Activated naive CD4-positive, alpha-beta T cell treated with anti-CD3 and anti-CD28 coated beads, Interleukin-2, amount 50 U/mL, for 24 hours (primary cell): ENCODE measurements at regions not wholly inside any gene's neighbourhood (a gene's known extent, or its start where the extent isn't known, plus 50 kb on each side); places are given as distances from the start of the nearest gene placed in this dataset.
"Not testable (repeated sequence)": the region's sequence is repeated elsewhere in the genome, so short reads cannot be mapped to it uniquely, and the experiment has no call there.

Experiments used
- H3K27ac Mint-ChIP-seq: one replicate; pipeline ENCODE4 v1.8.0; 2021; ENCODE audit warnings: mild to moderate bottlenecking, mixed read lengths
- H3K27me3 Mint-ChIP-seq: one replicate; pipeline ENCODE4 v1.8.0; 2021; ENCODE audit warnings: mixed read lengths
- H3K36me3 Mint-ChIP-seq: one replicate; pipeline ENCODE4 v1.8.0; 2021; ENCODE audit warnings: mixed read lengths
- H3K4me1 Mint-ChIP-seq: one replicate; pipeline ENCODE4 v1.8.0; 2021; ENCODE audit warnings: mixed read lengths
- H3K4me3 Mint-ChIP-seq: one replicate; pipeline ENCODE4 v1.8.0; 2021; ENCODE audit warnings: mild to moderate bottlenecking, mixed read lengths
- H3K9me3 Mint-ChIP-seq: one replicate; pipeline ENCODE4 v1.8.0; 2021; ENCODE audit warnings: mixed read lengths

GRCh38 chr6:14408446-14408845, 290.9 kb downstream of the CD83 start:
- Mint-ChIP-seq H3K36me3 (no peaks in the 10 kb centered on the region), H3K9me3 (no peaks in the 10 kb centered on the region), H3K4me1 (no peaks in the 10 kb centered on the region), H3K27me3 (no peaks in the 10 kb centered on the region), H3K4me3 (no peak overlapping the region), H3K27ac (no peak overlapping the region)

GRCh38 chr6:14412026-14412425, 294.5 kb downstream of the CD83 start:
- no peak overlapping the region for H3K4me3 Mint-ChIP-seq
- no peaks in the 10 kb centered on the region for H3K9me3 Mint-ChIP-seq
- H3K27ac Mint-ChIP-seq, result no peak overlapping the region
- H3K4me1 Mint-ChIP-seq, result no peaks in the 10 kb centered on the region
- no peaks in the 10 kb centered on the region for H3K36me3 Mint-ChIP-seq
- H3K27me3 Mint-ChIP-seq, result no peaks in the 10 kb centered on the region

- H3K27me3 Mint-ChIP-seq, result no peaks in the 10 kb centered on the region
Measured at GRCh38 chr6:14415452-14415851, 297.9 kb downstream of the CD83 start.

GRCh38 chr6:14417377-14417776, 299.8 kb downstream of the CD83 start:
- H3K36me3 Mint-ChIP-seq, result no peaks in the 10 kb centered on the region
- H3K4me3 Mint-ChIP-seq, result no peak overlapping the region
- no peak overlapping the region for H3K27ac Mint-ChIP-seq
- no peaks in the 10 kb centered on the region for H3K27me3 Mint-ChIP-seq
- H3K4me1 Mint-ChIP-seq, result no peaks in the 10 kb centered on the region
- no peaks in the 10 kb centered on the region for H3K9me3 Mint-ChIP-seq

More at GRCh38 chr6:14415452-14415851, 297.9 kb downstream of the CD83 start:
- Mint-ChIP-seq H3K4me1 (no peaks in the 10 kb centered on the region), H3K27ac (no peak overlapping the region), H3K36me3 (no peaks in the 10 kb centered on the region), H3K9me3 (no peaks in the 10 kb centered on the region), H3K4me3 (no peak overlapping the region)

- H3K9me3 Mint-ChIP-seq, result not testable (repeated sequence)
Measured at GRCh38 chr6:14419224-14419623, 301.7 kb downstream of the CD83 start.

GRCh38 chr6:14422061-14422460, 304.5 kb downstream of the CD83 start:
- Mint-ChIP-seq H3K4me3 (no peak overlapping the region), H3K4me1 (peaks cover 4% of the 10 kb centered on the region)

More at GRCh38 chr6:14419224-14419623, 301.7 kb downstream of the CD83 start:
- not testable (repeated sequence) for H3K27me3 Mint-ChIP-seq, H3K4me3 Mint-ChIP-seq, H3K4me1 Mint-ChIP-seq, H3K36me3 Mint-ChIP-seq, H3K27ac Mint-ChIP-seq

GRCh38 chr6:14422917-14423316, 305.3 kb downstream of the CD83 start:
- peaks cover 4% of the 10 kb centered on the region for H3K4me1 Mint-ChIP-seq
- no peak overlapping the region for H3K4me3 Mint-ChIP-seq
- no peak overlapping the region for H3K27ac Mint-ChIP-seq
- no peaks in the 10 kb centered on the region for H3K36me3 Mint-ChIP-seq
- H3K9me3 Mint-ChIP-seq, result no peaks in the 10 kb centered on the region
- H3K27me3 Mint-ChIP-seq, result no peaks in the 10 kb centered on the region

More at GRCh38 chr6:14422061-14422460, 304.5 kb downstream of the CD83 start:
- Mint-ChIP-seq H3K27me3 (no peaks in the 10 kb centered on the region), H3K9me3 (no peaks in the 10 kb centered on the region), H3K36me3 (no peaks in the 10 kb centered on the region), H3K27ac (no peak overlapping the region)

GRCh38 chr6:14423330-14423729, 305.8 kb downstream of the CD83 start:
- no peak overlapping the region for H3K27ac Mint-ChIP-seq
- peaks cover 4% of the 10 kb centered on the region for H3K4me1 Mint-ChIP-seq
- no peak overlapping the region for H3K4me3 Mint-ChIP-seq
- H3K36me3 Mint-ChIP-seq, result no peaks in the 10 kb centered on the region
- H3K27me3 Mint-ChIP-seq, result no peaks in the 10 kb centered on the region
- H3K9me3 Mint-ChIP-seq, result no peaks in the 10 kb centered on the region

GRCh38 chr6:14423955-14424354, 306.4 kb downstream of the CD83 start:
- H3K27me3 Mint-ChIP-seq, result no peaks in the 10 kb centered on the region
- H3K36me3 Mint-ChIP-seq, result no peaks in the 10 kb centered on the region
- no peaks in the 10 kb centered on the region for H3K9me3 Mint-ChIP-seq
- peaks cover 4% of the 10 kb centered on the region for H3K4me1 Mint-ChIP-seq
- H3K4me3 Mint-ChIP-seq, result no peak overlapping the region
- H3K27ac Mint-ChIP-seq, result peak overlapping the region; percentile 56

GRCh38 chr6:14425805-14426204, 308.2 kb downstream of the CD83 start:
- H3K36me3 Mint-ChIP-seq, result no peaks in the 10 kb centered on the region
- H3K9me3 Mint-ChIP-seq, result no peaks in the 10 kb centered on the region
- no peak overlapping the region for H3K27ac Mint-ChIP-seq

GRCh38 chr6:14426281-14426680, 308.7 kb downstream of the CD83 start:
- H3K27me3 Mint-ChIP-seq, result no peaks in the 10 kb centered on the region
- no peaks in the 10 kb centered on the region for H3K9me3 Mint-ChIP-seq
- no peaks in the 10 kb centered on the region for H3K36me3 Mint-ChIP-seq
- no peak overlapping the region for H3K27ac Mint-ChIP-seq
- peaks cover 4% of the 10 kb centered on the region for H3K4me1 Mint-ChIP-seq
- no peak overlapping the region for H3K4me3 Mint-ChIP-seq

More at GRCh38 chr6:14425805-14426204, 308.2 kb downstream of the CD83 start:
- H3K4me3 Mint-ChIP-seq, result no peak overlapping the region
- H3K4me1 Mint-ChIP-seq, result peaks cover 4% of the 10 kb centered on the region
- no peaks in the 10 kb centered on the region for H3K27me3 Mint-ChIP-seq

- H3K27ac Mint-ChIP-seq, result no peak overlapping the region
- H3K27me3 Mint-ChIP-seq, result no peaks in the 10 kb centered on the region
- no peak overlapping the region for H3K4me3 Mint-ChIP-seq
- no peaks in the 10 kb centered on the region for H3K36me3 Mint-ChIP-seq
- no peaks in the 10 kb centered on the region for H3K9me3 Mint-ChIP-seq
- H3K4me1 Mint-ChIP-seq, result peaks cover 4% of the 10 kb centered on the region
Measured at GRCh38 chr6:14428269-14428668, 310.7 kb downstream of the CD83 start.

GRCh38 chr6:14429396-14429795, 311.8 kb downstream of the CD83 start:
- Mint-ChIP-seq H3K36me3 (no peaks in the 10 kb centered on the region), H3K4me3 (no peak overlapping the region), H3K27me3 (no peaks in the 10 kb centered on the region), H3K9me3 (no peaks in the 10 kb centered on the region), H3K27ac (no peak overlapping the region), H3K4me1 (no peaks in the 10 kb centered on the region)

- Mint-ChIP-seq H3K9me3 (no peaks in the 10 kb centered on the region), H3K36me3 (no peaks in the 10 kb centered on the region), H3K27me3 (no peaks in the 10 kb centered on the region), H3K4me3 (no peak overlapping the region), H3K27ac (no peak overlapping the region), H3K4me1 (no peaks in the 10 kb centered on the region)
Measured at GRCh38 chr6:14430218-14430617, 312.6 kb downstream of the CD83 start.

- Mint-ChIP-seq H3K27ac (no peak overlapping the region), H3K9me3 (no peaks in the 10 kb centered on the region)
Measured at GRCh38 chr6:14431385-14432330, 314.1 kb downstream of the CD83 start.

GRCh38 chr6:14434916-14435690, 317.5 kb downstream of the CD83 start:
- no peaks in the 10 kb centered on the region for H3K4me1 Mint-ChIP-seq

More at GRCh38 chr6:14431385-14432330, 314.1 kb downstream of the CD83 start:
- H3K27me3 Mint-ChIP-seq, result no peaks in the 10 kb centered on the region
- no peaks in the 10 kb centered on the region for H3K36me3 Mint-ChIP-seq
- H3K4me3 Mint-ChIP-seq, result no peak overlapping the region
- no peaks in the 10 kb centered on the region for H3K4me1 Mint-ChIP-seq

More at GRCh38 chr6:14434916-14435690, 317.5 kb downstream of the CD83 start:
- H3K36me3 Mint-ChIP-seq, result no peaks in the 10 kb centered on the region
- H3K27ac Mint-ChIP-seq, result no peak overlapping the region
- no peak overlapping the region for H3K4me3 Mint-ChIP-seq
- H3K27me3 Mint-ChIP-seq, result no peaks in the 10 kb centered on the region
- H3K9me3 Mint-ChIP-seq, result no peaks in the 10 kb centered on the region
